Calu3 (cell line): ENCODE measurements at regions not wholly inside any gene's neighbourhood (a gene's known extent, or its start where the extent isn't known, plus 50 kb on each side); places are given as distances from the start of the nearest gene placed in this dataset.

Experiments used
- BruUV-seq: library from RNA; stranded (reverse); fragments of 400-500 nt; replicated peaks from 2 replicates; lab custom pipeline; 2021; lab: Mats Ljungman, UMichigan
- CTCF ChIA-PET: fragments of 300-600 bp; sonication (Branson Sonifier 250); formaldehyde crosslinking; loops from one replicate; lab custom pipeline; 2022; ENCODE audit warnings: antibody characterized with exemption; lab: Charles Lee
- DNase-seq: peaks from one replicate; pipeline ENCODE4 v3.0.0; 2022
- H3K27ac Mint-ChIP-seq: one replicate; pipeline ENCODE4 v1.8.0; 2022; ENCODE audit warnings: mixed read lengths; ENCODE audit not compliant: unreplicated experiment
- H3K27me3 Mint-ChIP-seq: one replicate; pipeline ENCODE4 v1.8.0; 2022; ENCODE audit warnings: mixed read lengths; ENCODE audit not compliant: unreplicated experiment
- H3K36me3 Mint-ChIP-seq: one replicate; pipeline ENCODE4 v1.8.0; 2022; ENCODE audit warnings: mild to moderate bottlenecking, moderate library complexity, mixed read lengths; ENCODE audit not compliant: insufficient read depth, unreplicated experiment
- H3K4me1 Mint-ChIP-seq: one replicate; pipeline ENCODE4 v1.8.0; 2022; ENCODE audit warnings: mild to moderate bottlenecking, low read depth, mixed read lengths; ENCODE audit not compliant: unreplicated experiment
- H3K4me3 Mint-ChIP-seq: one replicate; pipeline ENCODE4 v1.8.0; 2022; ENCODE audit warnings: mild to moderate bottlenecking, low read depth, moderate library complexity, mixed read lengths; ENCODE audit not compliant: unreplicated experiment
- H3K9me3 Mint-ChIP-seq: one replicate; pipeline ENCODE4 v1.8.0; 2022; ENCODE audit warnings: low read depth, mixed read lengths; ENCODE audit not compliant: unreplicated experiment
- CTCF ChIP-seq: fragments of 200-600 bp; IDR thresholded peaks from one replicate; pipeline ENCODE4 v1.8.0; 2022; ENCODE audit warnings: antibody characterized with exemption; ENCODE audit not compliant: unreplicated experiment
- intact Hi-C: fragments of 100-400 bp; cut with micrococcal nuclease; formaldehyde crosslinking; loops from one replicate; pipeline ENCODE4 v1.10.0; 2022; ENCODE audit not compliant: unreplicated experiment

- no TSS peak for BruUV-seq
- intact Hi-C loops: no loop called here
- H3K27ac Mint-ChIP-seq: no peak overlapping the region
These were observed 208.4 kb upstream of the LRP1B start for GRCh38 chr2:142339261-142339660.

DNA sequence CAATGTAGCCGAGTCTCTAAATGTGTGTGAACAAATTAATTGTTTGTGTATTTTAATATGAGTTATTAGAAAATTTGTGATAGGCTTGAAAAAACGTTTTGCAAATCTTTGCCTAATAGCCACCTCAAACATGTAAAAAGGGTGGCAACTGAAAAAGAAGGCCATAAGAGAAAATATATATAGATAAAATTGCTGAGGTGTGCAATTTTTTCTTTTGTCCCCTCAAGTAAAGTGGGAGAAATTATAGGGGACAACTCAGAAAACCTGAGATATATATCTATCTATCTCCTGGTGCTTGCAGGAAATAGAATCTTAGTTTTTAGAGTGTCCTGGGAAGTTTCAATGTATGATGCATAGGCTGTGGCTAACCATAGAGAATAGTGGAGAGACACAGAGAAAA is 201.4 kb upstream of the LRP1B start:
- no peak for TF ChIP-seq CTCF
- CTCF ChIA-PET: no interaction called here
- no peak overlapping the region for H3K4me3 Mint-ChIP-seq
- intact Hi-C loops: no loop called here
- H3K9me3 Mint-ChIP-seq: peaks cover 5% of the 10 kb centered on the region
- no peaks in the 10 kb centered on the region for H3K36me3 Mint-ChIP-seq
- H3K4me1 Mint-ChIP-seq: no peaks in the 10 kb centered on the region
- no peaks in the 10 kb centered on the region for H3K27me3 Mint-ChIP-seq
- no TSS peak for BruUV-seq
- no peak for DNase-seq
- H3K27ac Mint-ChIP-seq: no peak overlapping the region

More at GRCh38 chr2:142339261-142339660, 208.4 kb upstream of the LRP1B start:
- no peaks in the 10 kb centered on the region for H3K27me3 Mint-ChIP-seq
- no peaks in the 10 kb centered on the region for H3K36me3 Mint-ChIP-seq
- DNase-seq: no peak
- peaks cover 8% of the 10 kb centered on the region for H3K9me3 Mint-ChIP-seq
- TF ChIP-seq CTCF: no peak
- H3K4me1 Mint-ChIP-seq: no peaks in the 10 kb centered on the region
- no peak overlapping the region for H3K4me3 Mint-ChIP-seq
- CTCF ChIA-PET: interaction anchor here (0.7 kb wide), 1 partner anchor 174 kb away, joined by 4 read pairs; no protein-coding TSS in a partner anchor

- Mint-ChIP-seq H3K4me3 (no peak overlapping the region), H3K36me3 (no peaks in the 10 kb centered on the region), H3K4me1 (peaks cover under 1% of the 10 kb centered on the region), H3K9me3 (peaks cover 5% of the 10 kb centered on the region), H3K27ac (no peak overlapping the region), H3K27me3 (no peaks in the 10 kb centered on the region)
- intact Hi-C loops: no loop called here
- CTCF ChIA-PET: interaction anchor here (0.6 kb wide), 1 partner anchor 202 kb away, joined by 3 read pairs; no protein-coding TSS in a partner anchor
- DNase-seq: no peak
- no TSS peak for BruUV-seq
- TF ChIP-seq CTCF: no peak
These were observed 199.6 kb upstream of the LRP1B start for GRCh38 chr2:142330458-142330857.

GRCh38 chr2:142325870-142326269 is 195.1 kb upstream of the LRP1B start:
- peaks cover 42% of the 10 kb centered on the region for H3K4me1 Mint-ChIP-seq
- no peaks in the 10 kb centered on the region for H3K27me3 Mint-ChIP-seq
- H3K4me3 Mint-ChIP-seq: no peak overlapping the region
- H3K27ac Mint-ChIP-seq: no peak overlapping the region
- BruUV-seq: no TSS peak
- H3K36me3 Mint-ChIP-seq: no peaks in the 10 kb centered on the region
- CTCF ChIA-PET: no interaction called here
- intact Hi-C loops: no loop called here
- no peak for DNase-seq
- H3K9me3 Mint-ChIP-seq: peaks cover 2% of the 10 kb centered on the region
- no peak for TF ChIP-seq CTCF
